Kidney (tissue), 13 donors: ENCODE measurements at regions not wholly inside any gene's neighbourhood (a gene's known extent, or its start where the extent isn't known, plus 50 kb on each side); places are given as distances from the start of the nearest gene placed in this dataset.

Experiments used
- DNase-seq, 5 donors: peaks; one replicate each; pipeline ENCODE4 v3.0.0-alpha.2; 2013 to 2020
- FAIRE-seq: peaks from 2 replicates; lab custom pipeline; 2012; peaks lifted over from hg19 to GRCh38; lab: Jason Lieb, UNC
- H3K27ac ChIP-seq, 2 donors: one replicate each; pipeline ENCODE4 v1.7.0; 2013; ENCODE audit warnings: low read depth in 2 of 2, low read length in 2 of 2, inconsistent platforms in 1 of 2
- H3K27me3 ChIP-seq: one replicate; pipeline ENCODE4 v1.7.1; 2013; ENCODE audit warnings: low read length, inconsistent platforms; ENCODE audit not compliant: control insufficient read depth, insufficient read depth
- H3K36me3 ChIP-seq, 3 donors: one replicate each; pipeline versions ENCODE4 v1.7.0 to v1.7.1; 2013; ENCODE audit warnings: low read length in 3 of 3, control low read depth in 1 of 3, inconsistent platforms in 1 of 3; ENCODE audit not compliant: insufficient read depth in 3 of 3, control insufficient read depth in 2 of 3
- H3K4me1 ChIP-seq, 3 donors: one replicate each; pipeline versions ENCODE4 v1.7.0 to v1.7.1; 2013; ENCODE audit warnings: low read length in 3 of 3, inconsistent platforms in 1 of 3, low read depth in 1 of 3; ENCODE audit not compliant: control insufficient read depth in 2 of 3, insufficient read depth in 2 of 3
- H3K4me3 ChIP-seq, 3 donors: one replicate each; pipeline versions ENCODE4 v1.7.0 to v1.8.1; 2013; ENCODE audit warnings: low read length in 3 of 3, control low read depth in 1 of 3, inconsistent platforms in 1 of 3
- H3K9ac ChIP-seq, 3 donors: one replicate each; pipeline versions ENCODE4 v1.7.0 to v1.7.1; 2013; ENCODE audit warnings: low read length in 3 of 3, control low read depth in 1 of 3, inconsistent platforms in 1 of 3
- H3K9me3 ChIP-seq, 3 donors: one replicate each; pipeline versions ENCODE4 v1.7.0 to v1.7.1; 2013; ENCODE audit warnings: low read length in 3 of 3, control low read depth in 1 of 3, inconsistent platforms in 1 of 3; ENCODE audit not compliant: control insufficient read depth in 2 of 3, insufficient read depth in 1 of 3
- CTCF ChIP-seq: IDR thresholded peaks from 3 replicates; pipeline ENCODE4 v1.5.1; 2012; ENCODE audit warnings: mild to moderate bottlenecking, moderate library complexity, borderline replicate concordance; ENCODE audit not compliant: insufficient read depth; ENCODE audit errors: extremely low read depth
- intact Hi-C: fragments of 100-400 bp; cut with DNase I; formaldehyde crosslinking; loops from one replicate; pipeline ENCODE4 v1.11.1; 2022
- donor health status: control.
- donor health status: control.
- donor health status: control.
- donor health status: control.
- donor health status: control.
- donor health status: DM: yes; HTN: yes; CAD: no.
- donor health status: Normal renal cell carcinoma (clear cell type).

- DNase-seq = no peak
- intact Hi-C loops = no loop called here
Observed at GRCh38 chr9:16085167-16085726, 532.4 kb downstream of the CCDC171 start.

GRCh38 chr9:16090907-16091629 is 538.2 kb downstream of the CCDC171 start:
- DNase-seq = peak in 1 of 5 donors; percentile 33
- no peaks in the 10 kb centered on the region for H3K36me3 ChIP-seq
- intact Hi-C loops = no loop called here
- H3K4me1 ChIP-seq = no peaks in the 10 kb centered on the region
- H3K9ac ChIP-seq = no peak overlapping the region
- no peak for TF ChIP-seq CTCF
- no peak overlapping the region for H3K27ac ChIP-seq
- FAIRE-seq = no peak
- H3K9me3 ChIP-seq = no peaks in the 10 kb centered on the region
- H3K4me3 ChIP-seq = no peak overlapping the region
- no peaks in the 10 kb centered on the region for H3K27me3 ChIP-seq

More at GRCh38 chr9:16085167-16085726, 532.4 kb downstream of the CCDC171 start:
- Histone ChIP-seq H3K4me3 (no peak overlapping the region), H3K9ac (no peak overlapping the region), H3K4me1 (no peaks in the 10 kb centered on the region), H3K27me3 (no peaks in the 10 kb centered on the region), H3K9me3 (no peaks in the 10 kb centered on the region), H3K36me3 (no peaks in the 10 kb centered on the region), H3K27ac (no peak overlapping the region)
- TF ChIP-seq CTCF = no peak
- FAIRE-seq = no peak

GRCh38 chr9:16092142-16093091 is 539.6 kb downstream of the CCDC171 start:
- no peaks in the 10 kb centered on the region for H3K4me1 ChIP-seq
- H3K27me3 ChIP-seq = no peaks in the 10 kb centered on the region
- DNase-seq (peak in 4 of 5 donors; percentile 54 to 78 (median 64)), FAIRE-seq (no peak)
- H3K27ac ChIP-seq = no peak overlapping the region
- no peaks in the 10 kb centered on the region for H3K36me3 ChIP-seq
- no peaks in the 10 kb centered on the region for H3K9me3 ChIP-seq
- no peak overlapping the region for H3K4me3 ChIP-seq
- intact Hi-C loops = no loop called here
- TF ChIP-seq CTCF = no peak
- H3K9ac ChIP-seq = no peak overlapping the region
